Upper lobe of left lung (tissue), 4 donors: ENCODE measurements at regions not wholly inside any gene's neighbourhood (a gene's known extent, or its start where the extent isn't known, plus 50 kb on each side); places are given as distances from the start of the nearest gene placed in this dataset.

Source experiments
- CTCF ChIP-seq, 6 experiments: fragments of 450-650 bp in 4 of 6; fragments of 200-600 bp in 2 of 6; sonication (generic) in 2 of 6; IDR thresholded peaks; one replicate each; pipeline ENCODE4 v1.5.1; 2016 to 2019; ENCODE audit warnings: antibody characterized with exemption in 6 of 6
- POLR2AphosphoS5 ChIP-seq, 2 donors: sonication (generic); formaldehyde crosslinking; IDR thresholded peaks; one replicate each; pipeline ENCODE4 v1.5.1; 2017; ENCODE audit warnings: antibody characterized with exemption in 2 of 2

GRCh38 chr17:34847938-34848337, 113.3 kb downstream of the CCT6B start:
- TF ChIP-seq CTCF (IDR thresholded peaks at IDR 0.05) (no peak), POLR2AphosphoS5 (IDR thresholded peaks at IDR 0.05) (no peak)
